Left ventricle myocardium superior (tissue), 1 donor: ENCODE measurements at regions not wholly inside any gene's neighbourhood (a gene's known extent, or its start where the extent isn't known, plus 50 kb on each side); places are given as distances from the start of the nearest gene placed in this dataset.
"Not testable (repeated sequence)": the region's sequence is repeated elsewhere in the genome, so short reads cannot be mapped to it uniquely, and the experiment has no call there.

Source experiments
- ATAC-seq: fragments of 200-7000 bp; cut with Tn5 transposase; one replicate; pipeline ENCODE4 v1.9.1; 2020; ENCODE audit warnings: mild to moderate bottlenecking, moderate library complexity
- DNase-seq: peaks from one replicate; pipeline ENCODE4 v3.0.0-alpha.2; 2020
- intact Hi-C: fragments of 100-400 bp; cut with micrococcal nuclease; formaldehyde crosslinking; loops from one replicate; pipeline ENCODE4 v1.11.0; 2022
- donor health status: DM: no; HTN: yes; CAD: no; lungs with severe emphysema.

GRCh38 chr13:37339386-37339735 lies 233.9 kb upstream of the CSNK1A1L start:
- DNase-seq = no peak
- intact Hi-C loops = no loop called here

GRCh38 chr13:37338726-37339385 lies 233.4 kb upstream of the CSNK1A1L start:
- ATAC-seq (no peak), DNase-seq (no peak)
- intact Hi-C loops = no loop called here

More at GRCh38 chr13:37339386-37339735, 233.9 kb upstream of the CSNK1A1L start:
- ATAC-seq = no peak

- intact Hi-C loops = no loop called here
- DNase-seq = no peak
- ATAC-seq = no peak
These were observed 220.9 kb upstream of the CSNK1A1L start for GRCh38 chr13:37326334-37326733.

GRCh38 chr13:37319031-37319443 lies 213.6 kb upstream of the CSNK1A1L start:
- DNase-seq = no peak
- ATAC-seq = no peak
- intact Hi-C loops = no loop called here

- DNase-seq (no peak), ATAC-seq (no peak)
- intact Hi-C loops = no loop called here
These were observed 211.5 kb upstream of the CSNK1A1L start for GRCh38 chr13:37316935-37317334.

- DNase-seq = no peak
- no peak for ATAC-seq
- intact Hi-C loops = no loop called here
These were observed 207.9 kb upstream of the CSNK1A1L start for GRCh38 chr13:37313372-37313771.

- DNase-seq = no peak
- no peak for ATAC-seq
These were observed 201.5 kb upstream of the CSNK1A1L start for GRCh38 chr13:37306778-37307544.

GRCh38 chr13:37303606-37304005 lies 198.1 kb upstream of the CSNK1A1L start:
- intact Hi-C loops = no loop called here
- no peak for DNase-seq
- ATAC-seq = no peak

More at GRCh38 chr13:37306778-37307544, 201.5 kb upstream of the CSNK1A1L start:
- intact Hi-C loops = no loop called here

- intact Hi-C loops = no loop called here
- DNase-seq (no peak), ATAC-seq (no peak)
These were observed 197.2 kb upstream of the CSNK1A1L start for GRCh38 chr13:37302686-37303085.

- no peak for DNase-seq
- intact Hi-C loops = no loop called here
- ATAC-seq = peak; percentile 76
These were observed 190.1 kb upstream of the CSNK1A1L start for GRCh38 chr13:37295573-37295972.

- DNase-seq (peak; percentile 70), ATAC-seq (peak; percentile 97)
- intact Hi-C loops = no loop called here
These were observed 189.6 kb upstream of the CSNK1A1L start for GRCh38 chr13:37295071-37295470.

GRCh38 chr13:37294472-37294871 lies 189.0 kb upstream of the CSNK1A1L start:
- ATAC-seq = no peak
- intact Hi-C loops = no loop called here

GRCh38 chr13:37293295-37293694 lies 187.8 kb upstream of the CSNK1A1L start:
- intact Hi-C loops = no loop called here
- DNase-seq (no peak), ATAC-seq (no peak)

More at GRCh38 chr13:37294472-37294871, 189.0 kb upstream of the CSNK1A1L start:
- DNase-seq = no peak

GRCh38 chr13:37290716-37291505 lies 185.4 kb upstream of the CSNK1A1L start:
- intact Hi-C loops = no loop called here
- ATAC-seq (no peak), DNase-seq (no peak)

- no peak for ATAC-seq
- intact Hi-C loops = no loop called here
- DNase-seq = no peak
These were observed 183.9 kb upstream of the CSNK1A1L start for GRCh38 chr13:37289212-37289935.

GRCh38 chr13:37288057-37288720 lies 182.7 kb upstream of the CSNK1A1L start:
- DNase-seq (no peak), ATAC-seq (peak; percentile 74)
- intact Hi-C loops = no loop called here

GRCh38 chr13:37280231-37280630 lies 174.8 kb upstream of the CSNK1A1L start:
- intact Hi-C loops, ATAC-seq, DNase-seq: not testable (repeated sequence)

GRCh38 chr13:37277435-37278144 lies 172.1 kb upstream of the CSNK1A1L start:
- DNase-seq (no peak), ATAC-seq (no peak)
- intact Hi-C loops = no loop called here
